GM21423 (cell line): ENCODE measurements at regions not wholly inside any gene's neighbourhood (a gene's known extent, or its start where the extent isn't known, plus 50 kb on each side); places are given as distances from the start of the nearest gene placed in this dataset.
"Not testable (repeated sequence)": the region's sequence is repeated elsewhere in the genome, so short reads cannot be mapped to it uniquely, and the experiment has no call there.

ENCODE experiments used
- ATAC-seq: cut with Tn5 transposase; IDR thresholded peaks from one replicate; pipeline ENCODE4 v1.9.1; 2021; ENCODE audit warnings: mild to moderate bottlenecking, moderate library complexity; ENCODE audit not compliant: unreplicated experiment

DNA sequence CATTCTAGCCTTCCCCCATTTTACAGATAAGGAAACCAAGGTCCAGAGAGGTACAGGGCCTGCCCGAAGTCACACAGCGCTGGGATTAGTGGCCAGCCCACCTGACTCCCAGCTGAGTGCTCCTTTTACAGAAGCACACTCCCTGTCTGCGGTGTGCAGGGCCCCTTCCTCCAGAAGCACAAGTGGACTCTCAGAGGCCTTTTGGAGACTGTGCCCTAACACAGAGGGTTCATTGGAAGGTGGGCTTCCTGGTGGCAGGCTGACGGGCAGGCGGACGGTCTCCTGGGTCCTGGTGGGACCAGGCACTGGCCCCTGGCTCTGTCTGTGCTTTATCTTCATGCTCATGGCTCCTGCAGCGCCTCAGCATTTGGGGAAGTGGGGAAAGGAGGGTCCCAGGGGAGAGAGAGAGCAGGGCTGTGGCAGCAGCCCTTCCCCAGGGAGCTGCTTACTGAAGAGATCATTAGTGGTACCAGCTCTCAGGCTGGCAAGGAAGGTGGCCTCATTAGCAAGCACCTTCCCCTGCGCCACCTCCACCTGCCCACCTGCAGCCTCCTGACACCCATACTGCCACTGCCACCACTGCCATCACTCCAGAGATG lies 83.1 kb upstream of the GOLGA6L4 start:
- not testable (repeated sequence) for ATAC-seq

GRCh38 chr15:84153655-84154140 lies 81.9 kb upstream of the GOLGA6L4 start:
- ATAC-seq, result not testable (repeated sequence)

GRCh38 chr15:84154314-84154713 lies 81.3 kb upstream of the GOLGA6L4 start:
- ATAC-seq, result not testable (repeated sequence)

GRCh38 chr15:84154787-84155186 lies 80.8 kb upstream of the GOLGA6L4 start:
- ATAC-seq, result not testable (repeated sequence)

GRCh38 chr15:84155792-84156587 lies 79.6 kb upstream of the GOLGA6L4 start:
- not testable (repeated sequence) for ATAC-seq

- not testable (repeated sequence) for ATAC-seq
Measured at GRCh38 chr15:84156588-84156840, 79.1 kb upstream of the GOLGA6L4 start.

DNA sequence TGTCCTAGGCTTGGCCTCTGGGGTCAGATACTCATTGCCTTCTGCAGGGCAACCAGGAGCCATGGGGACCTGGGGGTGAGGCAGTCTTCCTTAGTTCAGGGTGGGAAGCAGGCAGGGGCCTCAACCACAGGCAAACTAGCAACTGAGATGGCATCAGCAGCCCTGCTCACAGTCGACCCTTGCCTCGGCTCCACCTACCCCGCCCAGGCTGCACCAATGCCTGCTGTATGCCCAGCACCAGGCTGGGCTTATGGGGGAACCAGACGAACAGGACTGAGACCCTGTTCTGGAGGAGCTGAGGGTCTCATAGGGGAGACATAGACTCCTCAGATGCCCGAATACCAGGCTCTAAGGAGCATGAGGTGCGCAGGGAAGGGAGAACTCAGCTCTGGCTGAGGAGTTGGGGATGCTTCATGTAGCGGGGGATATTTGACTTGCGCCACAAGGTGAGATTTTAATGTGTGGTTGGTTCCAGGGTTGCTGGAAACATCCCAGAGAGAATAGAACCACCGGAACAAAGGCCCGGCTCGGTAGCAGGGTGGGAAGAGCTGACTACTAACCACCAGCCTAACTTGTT lies 78.4 kb upstream of the GOLGA6L4 start:
- ATAC-seq, result not testable (repeated sequence)

GRCh38 chr15:84157857-84158256 lies 77.7 kb upstream of the GOLGA6L4 start:
- ATAC-seq, result not testable (repeated sequence)

DNA sequence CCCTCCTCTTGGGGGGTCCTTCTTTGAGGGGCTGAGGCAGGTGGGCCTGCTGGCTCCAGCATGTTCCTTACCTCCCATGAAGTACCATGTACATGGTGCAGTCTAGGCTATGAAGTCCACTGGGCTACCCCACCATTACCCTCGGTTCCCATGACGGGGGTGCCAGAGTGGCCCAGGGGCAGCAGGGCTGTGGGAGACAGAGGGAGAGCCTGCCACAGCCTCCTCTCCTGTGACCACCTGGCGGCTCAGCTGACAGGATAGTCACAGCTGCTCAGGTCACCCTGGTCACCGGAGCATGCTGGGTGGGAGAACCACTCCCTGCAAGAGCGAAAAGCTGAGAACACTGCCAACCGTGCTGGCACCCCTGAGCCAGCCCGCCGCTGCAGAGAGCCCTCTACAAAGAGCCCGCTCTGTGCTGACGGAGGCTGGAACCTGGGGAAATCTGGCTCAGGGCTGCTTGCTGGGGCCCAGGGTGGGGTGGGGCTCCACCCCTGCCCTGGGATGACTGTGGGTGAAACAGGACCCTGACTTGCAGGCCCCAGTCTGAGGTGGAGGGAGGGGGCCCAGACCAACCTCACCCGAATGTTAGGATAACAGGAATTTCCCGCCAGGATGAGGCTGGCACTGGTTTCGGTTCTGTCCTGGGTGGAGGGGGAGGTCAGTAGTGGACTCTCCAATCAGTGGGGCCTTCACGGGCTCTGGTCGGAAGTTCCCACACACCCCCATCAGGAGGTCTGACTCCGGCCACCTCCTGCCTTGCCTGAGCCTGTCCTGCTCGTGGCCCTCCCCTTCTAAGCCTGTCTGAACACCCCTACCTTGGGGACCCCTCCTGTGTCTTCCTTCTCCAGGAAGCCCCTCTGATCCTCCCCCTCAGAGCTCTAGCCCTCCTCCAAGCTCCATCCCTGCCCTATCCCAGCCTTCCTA lies 76.0 kb upstream of the GOLGA6L4 start:
- not testable (repeated sequence) for ATAC-seq

DNA sequence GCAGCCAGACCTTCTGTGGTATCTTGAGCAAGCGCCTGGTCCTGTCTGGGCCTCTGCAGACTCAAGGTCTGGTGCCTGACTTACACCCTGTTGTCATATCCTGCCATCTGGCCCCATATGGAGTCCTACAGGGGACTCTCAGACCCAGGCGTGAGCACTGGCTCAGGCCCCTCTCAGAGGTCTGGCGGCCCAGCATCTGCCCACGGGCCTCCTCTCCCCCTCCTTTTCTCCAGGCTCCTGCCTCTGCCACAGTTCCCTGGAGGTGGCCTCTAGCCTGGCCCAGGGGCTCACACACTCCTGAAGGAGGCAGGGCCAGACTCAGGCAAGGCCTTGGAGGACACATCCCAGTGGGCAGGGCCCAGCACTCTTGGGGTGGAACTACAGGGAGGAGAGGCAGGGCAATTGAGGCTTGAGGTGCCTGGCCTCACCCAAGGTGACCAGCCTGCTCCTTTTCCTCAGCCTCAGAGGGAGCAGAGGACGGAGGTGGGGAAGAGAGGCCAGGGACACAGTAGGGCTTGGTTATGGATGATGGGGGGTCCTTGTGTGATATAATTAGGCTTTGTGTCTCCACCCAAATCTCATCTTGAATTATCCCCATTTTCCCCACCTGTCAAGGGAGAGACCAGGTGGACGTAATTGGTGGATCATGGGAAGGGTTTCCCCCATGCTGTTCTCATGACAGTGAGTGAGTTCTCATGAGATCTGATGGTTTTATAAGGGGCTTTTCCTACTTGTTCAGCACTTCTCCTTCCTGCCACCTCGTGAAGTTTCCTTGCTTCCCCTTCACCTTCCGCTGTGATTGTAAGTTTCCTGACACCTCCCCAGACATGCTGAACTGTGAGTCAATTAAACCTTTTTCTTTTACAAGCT lies 70.9 kb upstream of the GOLGA6L4 start:
- not testable (repeated sequence) for ATAC-seq

DNA sequence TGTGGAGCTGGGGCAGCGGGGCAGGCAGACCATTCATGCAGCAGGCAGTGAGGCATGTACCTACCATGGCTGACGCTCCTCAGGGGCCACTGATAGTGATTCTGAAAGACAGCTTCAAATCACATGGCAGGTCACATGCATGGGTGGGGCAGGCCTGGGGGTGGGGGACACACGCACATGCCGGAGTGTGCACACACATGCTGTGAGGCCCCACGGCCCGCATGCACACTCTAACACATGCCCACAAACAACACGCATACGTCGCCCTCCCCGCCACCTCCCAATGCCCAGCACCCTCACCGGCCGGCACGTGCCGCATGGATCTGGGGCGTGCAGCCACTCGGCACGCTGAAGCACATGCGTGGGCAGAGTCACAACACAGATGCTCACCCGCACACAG lies 65.5 kb upstream of the GOLGA6L4 start:
- ATAC-seq, result not testable (repeated sequence)

- not testable (repeated sequence) for ATAC-seq
Measured at GRCh38 chr15:84173231-84173610, 62.4 kb upstream of the GOLGA6L4 start.
